Activated naive CD8-positive, alpha-beta T cell treated with anti-CD3 and anti-CD28 coated beads, Interleukin-2, amount 10 ng/mL, durations not matched to agents 7 days and 5 days (primary cell): ENCODE measurements at regions not wholly inside any gene's neighbourhood (a gene's known extent, or its start where the extent isn't known, plus 50 kb on each side); places are given as distances from the start of the nearest gene placed in this dataset.

Source experiments
- ATAC-seq: fragments of 150-1000 bp; cut with Tn5 transposase; one replicate; pipeline ENCODE4 v1.10.0; 2021; ENCODE audit warnings: low read depth, moderate library complexity
- POLR2A ChIA-PET: fragments of 350-600 bp; sonication (Branson Sonifier 250); formaldehyde crosslinking; loops from one replicate; lab custom pipeline; 2021; ENCODE audit warnings: antibody characterized with exemption; lab: Charles Lee
- DNase-seq: peaks from one replicate; pipeline ENCODE4 v3.0.0; 2021
- H3K27ac Mint-ChIP-seq: one replicate; pipeline ENCODE4 v1.8.0; 2022; ENCODE audit warnings: mild to moderate bottlenecking, mixed read lengths
- H3K27me3 Mint-ChIP-seq: one replicate; pipeline ENCODE4 v1.8.0; 2022; ENCODE audit warnings: mild to moderate bottlenecking, moderate library complexity, mixed read lengths
- H3K36me3 Mint-ChIP-seq: one replicate; pipeline ENCODE4 v1.8.0; 2021; ENCODE audit warnings: mild to moderate bottlenecking, mixed read lengths
- H3K4me1 Mint-ChIP-seq: one replicate; pipeline ENCODE4 v1.8.0; 2021; ENCODE audit warnings: mixed read lengths
- H3K4me3 Mint-ChIP-seq: one replicate; pipeline ENCODE4 v1.8.0; 2022; ENCODE audit warnings: mild to moderate bottlenecking, moderate library complexity, mixed read lengths
- H3K9me3 Mint-ChIP-seq: one replicate; pipeline ENCODE4 v1.8.0; 2021; ENCODE audit warnings: mixed read lengths

DNA sequence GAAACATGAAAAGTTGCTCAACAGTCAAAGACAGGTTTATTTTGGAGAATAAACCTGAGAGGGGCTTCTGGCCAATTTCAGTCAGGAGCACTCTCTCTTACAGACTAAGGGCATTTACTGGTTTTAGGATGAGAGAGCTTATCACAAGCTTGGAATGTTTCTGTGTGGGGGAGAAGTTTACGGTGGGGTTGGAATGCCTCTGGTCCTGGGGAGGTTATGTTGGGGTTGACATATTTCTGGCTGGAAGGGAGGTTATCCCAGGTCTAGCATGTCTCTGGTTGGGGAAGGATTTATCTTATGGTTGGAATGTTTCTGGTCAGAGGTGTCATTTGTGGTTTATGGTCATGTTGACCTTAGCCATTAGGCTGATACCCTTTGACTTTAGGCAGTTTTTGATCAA is 1867.3 kb downstream of the EFNA5 start:
- Mint-ChIP-seq H3K9me3 (peaks cover 13% of the 10 kb centered on the region), H3K36me3 (no peaks in the 10 kb centered on the region), H3K27me3 (no peaks in the 10 kb centered on the region), H3K27ac (no peak overlapping the region), H3K4me1 (no peaks in the 10 kb centered on the region), H3K4me3 (no peak overlapping the region)
- ATAC-seq (no peak), DNase-seq (no peak)
- POLR2A ChIA-PET: no interaction called here

GRCh38 chr5:105794578-105794977 is 1876.2 kb downstream of the EFNA5 start:
- Mint-ChIP-seq H3K4me1 (no peaks in the 10 kb centered on the region), H3K27me3 (no peaks in the 10 kb centered on the region), H3K36me3 (no peaks in the 10 kb centered on the region), H3K4me3 (no peak overlapping the region), H3K27ac (no peak overlapping the region), H3K9me3 (peaks cover 2% of the 10 kb centered on the region)
- POLR2A ChIA-PET: no interaction called here
- ATAC-seq (no peak), DNase-seq (no peak)

DNA sequence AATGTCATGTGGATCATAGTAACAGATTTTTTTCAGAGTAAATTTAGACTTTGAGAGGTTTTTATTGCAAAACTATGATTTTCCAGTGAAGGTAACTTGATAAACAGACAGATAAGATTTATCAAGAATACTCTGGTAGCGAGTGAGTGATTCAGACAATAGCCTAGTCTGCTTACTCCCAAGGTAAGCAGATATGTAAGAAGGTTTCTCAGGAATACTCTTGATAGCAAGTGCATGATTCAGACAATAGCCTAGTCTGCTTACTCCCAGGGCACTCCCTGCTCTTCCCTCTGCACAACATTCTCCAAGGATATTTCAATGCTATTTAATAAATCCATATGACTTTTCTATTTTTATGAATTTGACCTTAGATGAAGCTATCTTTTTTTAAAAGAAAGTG is 1881.5 kb downstream of the EFNA5 start:
- no peak for DNase-seq
- ATAC-seq: no peak
- POLR2A ChIA-PET: no interaction called here
- no peak overlapping the region for H3K4me3 Mint-ChIP-seq
- no peak overlapping the region for H3K27ac Mint-ChIP-seq
- no peaks in the 10 kb centered on the region for H3K36me3 Mint-ChIP-seq
- H3K9me3 Mint-ChIP-seq: no peaks in the 10 kb centered on the region
- H3K4me1 Mint-ChIP-seq: no peaks in the 10 kb centered on the region
- H3K27me3 Mint-ChIP-seq: no peaks in the 10 kb centered on the region

DNA sequence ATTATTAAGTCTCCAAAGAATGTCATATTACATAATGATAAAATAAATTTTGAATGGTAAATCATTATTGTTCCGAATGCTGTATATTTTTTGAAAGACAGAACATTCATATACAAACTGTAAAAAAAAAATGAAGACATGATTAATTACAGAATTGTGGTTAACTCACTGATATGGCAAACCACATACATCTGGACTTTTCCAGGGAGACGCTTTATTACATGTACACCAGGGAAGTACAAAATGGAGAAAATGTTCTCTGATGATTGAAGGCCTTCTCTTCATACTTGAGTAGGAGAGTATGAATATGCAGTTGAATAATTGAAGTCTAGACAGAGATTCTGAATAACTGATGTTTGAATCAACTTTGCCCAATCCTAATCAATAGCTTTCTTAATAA is 1886.9 kb downstream of the EFNA5 start:
- POLR2A ChIA-PET: no interaction called here
- no peak for DNase-seq
- Mint-ChIP-seq H3K36me3 (no peaks in the 10 kb centered on the region), H3K4me1 (no peaks in the 10 kb centered on the region), H3K9me3 (no peaks in the 10 kb centered on the region), H3K27ac (no peak overlapping the region), H3K4me3 (no peak overlapping the region), H3K27me3 (no peaks in the 10 kb centered on the region)
- ATAC-seq: no peak

DNA sequence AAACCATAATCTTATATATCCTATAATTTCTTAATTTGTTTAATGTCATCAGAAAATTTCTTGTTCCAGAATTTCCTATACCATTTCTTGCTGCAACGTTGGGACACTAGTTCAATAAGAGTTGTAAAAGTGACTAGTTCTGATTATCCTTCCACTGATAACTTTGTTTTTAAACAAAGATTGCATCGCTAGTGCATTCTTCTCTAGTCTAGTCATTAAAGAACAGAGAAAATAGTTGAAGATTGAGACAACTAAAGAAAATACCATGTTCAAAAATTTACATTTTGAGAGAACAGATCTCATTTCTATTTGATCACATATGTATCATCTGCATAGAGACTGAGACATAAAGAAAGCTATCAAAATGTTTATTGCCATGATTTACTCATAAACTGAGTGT is 1888.2 kb downstream of the EFNA5 start:
- no peak for ATAC-seq
- POLR2A ChIA-PET: no interaction called here
- Mint-ChIP-seq H3K36me3 (no peaks in the 10 kb centered on the region), H3K27ac (no peak overlapping the region), H3K27me3 (no peaks in the 10 kb centered on the region), H3K4me1 (no peaks in the 10 kb centered on the region), H3K9me3 (no peaks in the 10 kb centered on the region), H3K4me3 (no peak overlapping the region)
- no peak for DNase-seq

DNA sequence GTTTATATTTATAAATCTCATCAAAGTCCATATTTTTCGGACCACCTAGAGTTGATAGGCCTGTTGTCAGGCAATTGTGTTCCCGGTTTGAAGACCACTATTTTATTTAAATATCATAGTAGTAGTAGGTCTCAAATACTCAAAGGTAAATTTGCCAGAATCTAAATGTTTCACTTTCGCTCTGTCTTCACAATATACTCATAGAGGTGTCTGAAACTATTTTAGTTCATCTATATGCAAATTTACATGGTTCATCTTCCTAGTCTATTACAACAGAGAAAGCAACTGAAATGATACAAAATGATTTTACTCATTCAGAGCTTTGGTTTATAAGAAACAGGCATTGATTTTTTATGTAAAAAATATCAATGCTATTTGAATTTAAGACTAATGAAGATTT is 1897.5 kb downstream of the EFNA5 start:
- Mint-ChIP-seq H3K27me3 (no peaks in the 10 kb centered on the region), H3K4me1 (no peaks in the 10 kb centered on the region), H3K4me3 (no peak overlapping the region), H3K36me3 (no peaks in the 10 kb centered on the region), H3K27ac (no peak overlapping the region), H3K9me3 (peaks cover 5% of the 10 kb centered on the region)
- DNase-seq (no peak), ATAC-seq (no peak)
- POLR2A ChIA-PET: no interaction called here

- Mint-ChIP-seq H3K36me3 (no peaks in the 10 kb centered on the region), H3K9me3 (peaks cover 8% of the 10 kb centered on the region), H3K27ac (no peak overlapping the region), H3K27me3 (no peaks in the 10 kb centered on the region), H3K4me3 (no peak overlapping the region), H3K4me1 (no peaks in the 10 kb centered on the region)
- ATAC-seq (no peak), DNase-seq (no peak)
- POLR2A ChIA-PET: no interaction called here
Observed at GRCh38 chr5:105767267-105767666, 1903.5 kb downstream of the EFNA5 start.

DNA sequence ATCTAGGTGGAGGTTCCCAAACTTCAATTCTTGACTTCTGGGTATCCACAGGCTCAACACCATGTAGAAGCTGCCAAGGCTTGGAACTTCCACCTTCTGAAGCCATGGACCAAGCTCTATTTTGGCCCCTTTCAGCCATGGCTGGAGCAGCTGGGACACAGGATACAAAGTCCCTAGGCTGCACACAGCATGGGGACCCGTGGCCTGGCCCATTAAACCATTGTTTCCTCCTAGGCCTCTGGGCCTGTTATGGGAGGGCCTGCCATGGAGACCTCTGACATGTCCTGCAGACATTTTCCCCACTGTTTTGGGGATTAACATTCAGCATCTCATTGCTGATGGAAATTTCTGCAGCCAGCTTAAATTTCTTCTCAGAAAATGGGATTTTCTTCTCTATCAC is 1908.0 kb downstream of the EFNA5 start:
- Mint-ChIP-seq H3K4me1 (no peaks in the 10 kb centered on the region), H3K27me3 (no peaks in the 10 kb centered on the region), H3K9me3 (peaks cover 19% of the 10 kb centered on the region), H3K36me3 (no peaks in the 10 kb centered on the region), H3K27ac (no peak overlapping the region), H3K4me3 (no peak overlapping the region)
- DNase-seq (no peak), ATAC-seq (no peak)
- POLR2A ChIA-PET: no interaction called here

DNA sequence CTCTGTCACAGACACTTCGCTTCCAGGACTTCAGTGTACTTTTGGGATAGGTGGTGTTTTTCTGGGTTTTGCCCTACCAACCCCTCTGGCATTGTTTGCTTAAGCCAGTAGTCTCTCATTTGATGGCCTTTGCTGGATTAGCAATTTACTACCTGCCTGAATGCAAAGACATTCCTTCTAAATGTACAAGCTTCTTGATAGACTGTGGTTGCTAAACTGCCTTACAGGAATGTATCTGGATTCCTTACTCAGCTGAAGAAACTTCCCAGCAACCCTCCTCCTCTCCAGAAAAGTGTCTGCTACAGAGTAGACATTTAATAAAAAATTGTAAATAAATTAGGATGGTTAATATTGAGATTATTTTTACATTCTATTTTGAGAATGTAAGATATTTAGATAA is 1916.7 kb downstream of the EFNA5 start:
- no peaks in the 10 kb centered on the region for H3K27me3 Mint-ChIP-seq
- no peak overlapping the region for H3K27ac Mint-ChIP-seq
- peaks cover 3% of the 10 kb centered on the region for H3K9me3 Mint-ChIP-seq
- ATAC-seq (no peak), DNase-seq (no peak)
- H3K4me1 Mint-ChIP-seq: no peaks in the 10 kb centered on the region
- H3K36me3 Mint-ChIP-seq: no peaks in the 10 kb centered on the region
- POLR2A ChIA-PET: no interaction called here
- H3K4me3 Mint-ChIP-seq: no peak overlapping the region

GRCh38 chr5:105752801-105753200 is 1917.9 kb downstream of the EFNA5 start:
- Mint-ChIP-seq H3K27me3 (no peaks in the 10 kb centered on the region), H3K36me3 (no peaks in the 10 kb centered on the region), H3K4me3 (no peak overlapping the region), H3K4me1 (no peaks in the 10 kb centered on the region), H3K27ac (no peak overlapping the region), H3K9me3 (peaks cover 2% of the 10 kb centered on the region)
- ATAC-seq (no peak), DNase-seq (no peak)
- POLR2A ChIA-PET: no interaction called here

DNA sequence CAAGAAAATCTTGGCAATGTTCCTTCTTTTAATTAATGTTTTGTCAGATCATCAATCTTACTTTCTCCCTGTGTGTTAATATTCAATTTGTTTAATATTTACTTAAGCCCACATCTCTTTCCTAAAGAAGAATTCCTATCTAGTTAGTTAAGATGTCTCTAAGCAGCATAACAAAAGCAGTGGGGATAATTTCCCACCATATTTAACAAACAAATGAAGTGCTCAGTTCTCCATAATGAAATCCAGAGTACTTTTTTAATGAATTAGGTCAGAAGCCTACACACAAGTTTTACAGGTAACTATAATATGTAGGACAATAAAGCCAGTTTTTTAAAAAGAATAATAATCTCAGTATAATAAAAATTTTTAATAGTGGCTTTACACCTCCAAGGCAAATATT is 1918.8 kb downstream of the EFNA5 start:
- POLR2A ChIA-PET: no interaction called here
- DNase-seq: no peak
- Mint-ChIP-seq H3K4me1 (no peaks in the 10 kb centered on the region), H3K36me3 (no peaks in the 10 kb centered on the region), H3K4me3 (no peak overlapping the region), H3K27ac (no peak overlapping the region), H3K9me3 (peaks cover 2% of the 10 kb centered on the region), H3K27me3 (no peaks in the 10 kb centered on the region)
- no peak for ATAC-seq

DNA sequence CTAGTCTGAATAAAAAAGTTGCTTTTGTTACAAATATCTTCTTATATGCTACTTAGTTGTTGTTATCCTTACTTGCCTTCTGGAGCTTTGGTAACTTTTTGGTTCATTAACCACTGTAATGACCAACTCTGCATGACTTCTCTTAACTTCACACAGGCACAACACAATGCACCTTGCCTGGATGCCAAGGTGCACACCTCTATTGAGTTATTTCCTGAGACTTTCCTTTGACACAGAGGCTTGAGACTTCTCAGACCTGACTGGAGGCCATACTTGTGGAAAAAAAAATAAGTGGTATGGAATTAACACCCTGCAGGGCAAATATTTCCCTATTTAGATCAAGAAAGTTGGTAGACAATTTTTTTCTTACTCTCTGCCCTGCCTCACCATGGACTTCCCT is 1925.6 kb downstream of the EFNA5 start:
- no peaks in the 10 kb centered on the region for H3K36me3 Mint-ChIP-seq
- ATAC-seq: no peak
- POLR2A ChIA-PET: no interaction called here
- DNase-seq: no peak
- no peak overlapping the region for H3K27ac Mint-ChIP-seq
- no peak overlapping the region for H3K4me3 Mint-ChIP-seq
- no peaks in the 10 kb centered on the region for H3K27me3 Mint-ChIP-seq
- H3K4me1 Mint-ChIP-seq: no peaks in the 10 kb centered on the region
- H3K9me3 Mint-ChIP-seq: peaks cover 2% of the 10 kb centered on the region

DNA sequence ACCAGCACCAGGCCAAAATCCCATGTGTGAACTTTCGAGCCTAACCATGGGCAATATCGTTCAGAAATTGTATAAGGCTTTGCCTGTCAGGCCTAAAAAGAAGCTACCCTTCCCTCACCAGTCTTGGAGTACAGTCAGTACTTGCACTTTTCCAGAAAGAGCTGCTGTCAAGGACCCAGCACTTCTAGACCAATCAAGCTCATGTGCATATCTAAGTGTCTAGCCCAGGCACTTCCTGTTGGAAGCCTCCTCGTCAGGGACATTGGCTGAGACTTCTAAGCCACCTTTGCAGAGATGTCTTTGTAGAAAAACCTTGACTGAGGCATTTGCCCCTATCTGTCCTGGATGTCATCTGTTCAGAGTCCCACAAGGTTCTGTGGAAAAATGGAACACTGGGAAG is 1930.5 kb downstream of the EFNA5 start:
- no peak for DNase-seq
- H3K27me3 Mint-ChIP-seq: no peaks in the 10 kb centered on the region
- H3K27ac Mint-ChIP-seq: no peak overlapping the region
- H3K4me3 Mint-ChIP-seq: no peak overlapping the region
- H3K36me3 Mint-ChIP-seq: no peaks in the 10 kb centered on the region
- ATAC-seq: no peak
- no peaks in the 10 kb centered on the region for H3K4me1 Mint-ChIP-seq
- POLR2A ChIA-PET: no interaction called here
- H3K9me3 Mint-ChIP-seq: peaks cover 2% of the 10 kb centered on the region

DNA sequence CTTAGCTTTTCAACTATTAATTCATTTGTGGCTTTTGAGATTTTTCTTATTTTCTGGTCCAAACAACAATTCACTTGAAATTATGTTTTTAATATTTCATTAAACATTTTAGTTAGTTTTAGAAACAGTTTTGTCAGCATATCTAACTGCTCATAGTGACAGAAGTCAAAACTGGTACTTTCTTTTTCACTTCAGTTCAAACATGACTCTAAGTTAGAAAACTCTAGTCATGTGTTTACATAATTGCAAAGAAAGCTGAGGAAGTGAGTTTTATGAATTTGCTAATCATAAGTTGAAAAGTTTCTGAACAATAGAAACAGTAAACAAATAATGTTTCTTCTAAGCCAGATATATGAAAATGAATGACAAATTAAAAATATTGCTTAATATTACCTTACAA is 1931.0 kb downstream of the EFNA5 start:
- DNase-seq (no peak), ATAC-seq (no peak)
- H3K9me3 Mint-ChIP-seq: peaks cover 2% of the 10 kb centered on the region
- H3K36me3 Mint-ChIP-seq: no peaks in the 10 kb centered on the region
- no peak overlapping the region for H3K27ac Mint-ChIP-seq
- H3K4me1 Mint-ChIP-seq: no peaks in the 10 kb centered on the region
- POLR2A ChIA-PET: no interaction called here
- no peaks in the 10 kb centered on the region for H3K27me3 Mint-ChIP-seq
- H3K4me3 Mint-ChIP-seq: no peak overlapping the region

- Mint-ChIP-seq H3K36me3 (no peaks in the 10 kb centered on the region), H3K27me3 (no peaks in the 10 kb centered on the region), H3K27ac (no peak overlapping the region), H3K9me3 (peaks cover 1% of the 10 kb centered on the region), H3K4me3 (no peak overlapping the region), H3K4me1 (no peaks in the 10 kb centered on the region)
- DNase-seq: no peak
- ATAC-seq: no peak
- POLR2A ChIA-PET: no interaction called here
Observed at GRCh38 chr5:105735704-105736103, 1935.0 kb downstream of the EFNA5 start.
